ENCODE measurements at regions not wholly inside any gene's neighbourhood (a gene's known extent, or its start where the extent isn't known, plus 50 kb on each side); places are given as distances from the start of the nearest gene placed in this dataset.

- TF ChIP-seq CTCF (IDR thresholded peaks at IDR 0.05) (no peak), POLR2A (IDR thresholded peaks at IDR 0.05) (no peak), EP300 (IDR thresholded peaks at IDR 0.05) (no peak)
Observed at GRCh38 chr10:120981601-120982391, 130.6 kb downstream of the WDR11 start.

Measured in gastroesophageal sphincter (tissue), 3 donors.